Kasumi-1 (cell line): ENCODE measurements at regions not wholly inside any gene's neighbourhood (a gene's known extent, or its start where the extent isn't known, plus 50 kb on each side); places are given as distances from the start of the nearest gene placed in this dataset.
"Not testable (repeated sequence)": the region's sequence is repeated elsewhere in the genome, so short reads cannot be mapped to it uniquely, and the experiment has no call there.

Experiments
- DNase-seq, 2 experiments: peaks; one replicate each; lab custom pipeline; 2025; lab: John Stamatoyannopoulos, UW

DNA sequence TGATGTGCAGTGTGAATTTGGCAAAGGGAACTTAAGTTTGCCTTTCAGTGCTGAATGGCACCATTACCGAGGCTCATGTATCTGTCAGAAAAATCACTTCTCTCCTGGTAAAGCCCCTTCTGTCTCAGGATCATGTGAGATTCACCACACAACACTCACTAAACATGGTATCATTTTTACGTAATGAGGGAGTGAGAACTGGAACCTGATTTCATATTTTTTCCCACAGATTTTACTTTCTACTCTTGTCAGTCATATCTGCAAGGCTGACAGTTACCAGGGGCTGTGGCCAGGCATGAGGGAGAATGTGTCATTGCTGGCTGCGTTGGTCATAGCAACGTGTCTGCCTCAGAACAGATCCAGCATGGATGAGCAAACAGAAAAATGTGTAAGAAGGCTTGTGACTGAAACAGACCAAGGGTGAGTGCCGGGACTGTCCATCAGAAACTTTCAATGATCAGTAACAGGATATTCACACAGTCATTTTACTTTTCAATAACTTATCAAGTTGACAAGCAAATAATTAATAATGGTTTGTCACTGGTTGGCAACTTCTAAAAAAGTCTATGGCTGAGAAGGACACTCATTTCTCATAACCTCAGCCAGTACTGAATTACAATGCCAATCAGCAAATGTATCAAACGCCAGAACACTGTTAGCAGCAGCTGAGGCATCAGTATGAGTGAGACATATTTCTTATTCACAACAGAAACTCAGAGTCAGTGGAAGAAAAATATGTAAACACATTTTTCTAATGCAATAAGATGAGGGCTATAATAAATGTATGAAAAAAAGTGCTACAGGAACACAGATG is 100.5 kb downstream of the CDC42EP3 start:
- DNase-seq: no peak

GRCh38 chr2:37571587-37572136 is 99.8 kb downstream of the CDC42EP3 start:
- DNase-seq: no peak

DNA sequence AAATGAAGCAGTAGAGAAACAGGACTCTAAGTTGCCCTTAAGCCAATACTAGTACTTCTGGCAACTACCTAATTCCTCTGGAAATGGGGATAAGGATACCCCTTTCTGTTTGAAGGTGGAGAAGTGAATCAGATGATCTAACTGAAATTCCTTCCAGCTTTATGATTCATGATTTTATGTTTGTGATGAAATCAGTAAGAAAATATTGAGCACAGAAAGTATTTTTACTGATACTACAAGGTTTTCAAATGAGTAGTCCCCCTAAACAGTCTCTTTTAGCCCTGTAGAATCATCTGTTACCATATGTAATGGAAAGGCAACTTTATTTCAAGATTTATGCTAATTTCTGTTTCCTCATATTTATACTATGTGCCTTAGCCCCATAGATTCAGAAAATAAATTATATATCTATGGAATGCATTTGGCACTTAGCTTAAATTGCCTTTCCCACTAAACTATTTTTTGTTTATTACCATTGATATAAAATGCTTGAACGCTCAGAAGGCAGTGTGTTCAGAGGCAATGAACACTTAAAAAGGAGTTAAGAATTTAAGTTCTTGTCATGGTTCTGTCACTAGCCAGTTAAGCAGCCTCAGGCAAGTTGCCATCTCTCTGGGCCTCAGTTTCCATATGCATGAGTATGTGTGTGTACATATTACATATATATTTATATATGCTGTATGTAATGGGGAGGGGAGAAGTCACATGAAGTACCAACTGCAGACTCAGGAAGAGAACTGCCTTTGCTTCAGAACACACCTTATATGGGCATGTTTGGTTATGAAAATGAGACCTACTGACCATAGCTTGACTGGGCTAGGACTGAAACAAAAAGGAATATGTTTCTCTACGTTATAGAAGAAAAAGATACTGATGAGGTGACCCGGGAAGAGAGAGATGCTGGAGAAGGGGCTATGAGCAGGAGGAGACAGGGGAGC is 97.7 kb downstream of the CDC42EP3 start:
- DNase-seq: no peak

- DNase-seq: no peak
Measured at GRCh38 chr2:37575780-37576179, 95.7 kb downstream of the CDC42EP3 start.

DNA sequence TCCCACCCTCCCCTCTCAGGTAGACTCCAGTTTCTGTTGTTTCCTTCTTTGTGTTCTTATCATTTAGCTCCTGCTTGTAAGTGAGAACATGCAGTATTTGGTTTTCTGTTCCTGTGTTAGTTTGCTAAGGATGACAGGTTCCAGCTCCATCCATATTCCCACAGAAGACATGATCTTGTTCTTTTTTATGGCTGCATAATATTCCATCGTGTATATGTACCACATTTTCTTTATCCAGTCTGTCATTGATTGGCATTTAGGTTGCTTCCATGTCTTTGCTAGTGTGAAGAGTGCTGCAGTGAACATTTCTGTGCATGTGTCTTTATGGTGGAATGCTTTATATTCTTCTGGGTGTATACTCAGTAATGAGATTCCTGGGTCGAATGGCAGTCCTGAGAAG is 95.2 kb downstream of the CDC42EP3 start:
- not testable (repeated sequence) for DNase-seq

DNA sequence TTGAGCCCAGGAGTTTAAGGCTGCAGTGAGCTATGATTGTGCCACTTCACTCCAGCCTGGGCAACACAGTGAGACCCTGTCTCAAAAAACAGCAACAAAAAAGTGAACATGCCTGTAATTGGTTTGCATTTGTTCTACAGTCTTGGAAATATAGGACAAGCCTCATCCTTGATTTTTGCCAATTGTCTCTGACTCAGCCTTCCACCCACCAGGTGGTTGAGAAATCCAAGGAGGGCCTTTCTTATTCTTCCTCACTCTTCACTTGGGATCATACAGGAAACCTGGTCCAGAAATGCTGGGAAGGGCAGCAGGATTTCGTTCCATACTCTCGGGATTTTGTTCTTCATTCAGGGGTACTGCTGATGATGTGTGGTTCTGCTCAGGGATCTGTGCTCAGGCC is 94.6 kb downstream of the CDC42EP3 start:
- no peak for DNase-seq

- DNase-seq: no peak
Measured at GRCh38 chr2:37579192-37579713, 92.2 kb downstream of the CDC42EP3 start.

GRCh38 chr2:37579949-37580348 is 91.5 kb downstream of the CDC42EP3 start:
- not testable (repeated sequence) for DNase-seq

DNA sequence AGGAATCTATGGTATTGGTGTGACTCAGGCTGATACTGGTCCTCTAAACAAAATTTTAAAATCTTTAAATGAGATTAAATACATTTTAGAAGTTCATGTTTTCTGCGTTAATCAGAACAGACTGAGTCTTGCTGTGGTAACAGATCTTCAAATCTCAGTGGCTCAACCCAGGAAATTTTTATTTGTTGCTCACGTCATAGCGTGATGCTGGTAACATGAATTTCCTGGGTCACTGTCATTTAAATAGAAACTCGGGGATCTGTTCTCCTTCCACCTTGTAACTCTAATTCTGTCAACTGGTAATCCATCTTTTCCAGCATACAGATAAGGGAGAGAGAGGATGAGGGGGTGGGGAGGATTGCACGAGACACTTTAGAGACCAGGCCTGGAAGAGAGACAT is 90.0 kb downstream of the CDC42EP3 start:
- DNase-seq: no peak

GRCh38 chr2:37582481-37583220 is 88.8 kb downstream of the CDC42EP3 start:
- no peak for DNase-seq

GRCh38 chr2:37583402-37583801 is 88.0 kb downstream of the CDC42EP3 start:
- no peak for DNase-seq

DNA sequence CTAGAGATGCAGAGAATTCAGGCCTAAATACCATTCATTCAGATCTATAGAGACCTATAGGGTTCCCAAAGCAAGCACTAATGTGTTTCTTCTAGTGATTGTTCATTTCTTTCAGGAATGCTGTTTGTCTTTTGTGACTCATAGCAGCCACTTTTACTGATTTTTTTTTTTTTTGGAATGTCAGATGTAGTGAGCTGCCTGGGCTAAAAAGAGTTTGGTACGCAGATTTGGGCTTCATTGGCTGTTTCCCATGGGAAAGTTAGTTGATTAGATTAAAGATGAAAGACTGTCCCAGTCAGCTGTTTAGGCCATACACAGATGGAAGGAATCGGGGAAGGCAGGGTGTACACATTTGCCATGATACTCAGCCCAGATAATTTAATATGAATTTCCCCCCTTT is 87.6 kb downstream of the CDC42EP3 start:
- no peak for DNase-seq

DNA sequence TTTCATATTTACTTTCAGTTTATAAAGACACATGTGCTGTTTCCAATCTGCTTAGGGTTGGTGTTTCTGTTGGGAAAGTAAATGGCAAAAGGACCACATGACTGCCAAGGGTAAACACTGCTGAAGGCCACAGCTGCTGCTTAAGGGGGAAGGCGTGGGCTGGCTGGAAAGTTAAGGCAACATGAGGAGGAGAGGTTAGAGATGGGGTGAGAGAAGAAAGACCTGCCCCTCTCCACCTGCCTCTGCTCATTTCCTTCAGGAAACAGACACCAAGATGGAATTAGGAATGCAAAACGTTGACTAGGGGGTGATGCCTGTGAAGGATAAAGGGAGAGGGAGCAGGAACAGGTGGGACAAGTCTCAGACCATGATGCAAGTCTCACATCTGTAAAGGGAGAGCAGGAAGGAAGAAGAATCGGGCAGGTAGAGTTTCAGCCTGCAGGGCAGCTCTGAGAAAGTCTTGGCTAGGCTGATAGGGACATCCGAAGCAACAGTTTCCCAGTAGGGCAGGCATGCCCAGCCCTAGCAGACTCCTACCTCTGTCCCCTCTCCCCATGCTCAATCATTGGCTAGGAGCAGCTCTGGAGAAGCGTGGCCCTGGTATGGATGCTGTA is 86.0 kb downstream of the CDC42EP3 start:
- DNase-seq: no peak

DNA sequence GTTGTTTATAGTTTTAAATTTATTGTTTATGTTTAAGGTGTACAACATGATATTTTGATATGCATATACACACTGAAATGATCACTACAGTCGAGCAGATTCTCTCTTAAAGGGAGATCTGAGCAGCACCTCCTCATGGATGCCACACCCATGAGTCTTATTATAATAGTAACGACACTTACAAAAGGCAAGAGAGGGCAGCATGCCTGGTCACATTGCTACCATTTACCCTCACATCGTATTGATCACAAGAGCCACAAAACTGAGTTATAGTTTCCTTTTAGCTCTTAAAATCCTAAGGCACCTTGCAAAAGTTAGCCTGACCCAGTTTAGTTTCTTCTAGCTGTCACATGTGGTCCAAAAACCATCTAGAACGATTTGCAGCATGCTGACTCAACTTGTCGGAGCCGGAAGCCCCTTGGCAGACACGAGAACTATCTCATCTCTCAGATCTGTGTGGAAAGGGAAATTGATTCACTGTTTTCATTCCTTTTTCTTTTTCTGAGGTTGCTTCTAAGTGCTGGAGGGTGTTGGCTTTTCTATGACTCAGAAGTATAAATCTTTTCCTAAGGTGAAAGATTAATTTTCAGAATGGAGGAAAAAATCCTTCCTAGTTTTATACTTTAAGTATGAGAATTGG is 85.3 kb downstream of the CDC42EP3 start:
- no peak for DNase-seq

DNA sequence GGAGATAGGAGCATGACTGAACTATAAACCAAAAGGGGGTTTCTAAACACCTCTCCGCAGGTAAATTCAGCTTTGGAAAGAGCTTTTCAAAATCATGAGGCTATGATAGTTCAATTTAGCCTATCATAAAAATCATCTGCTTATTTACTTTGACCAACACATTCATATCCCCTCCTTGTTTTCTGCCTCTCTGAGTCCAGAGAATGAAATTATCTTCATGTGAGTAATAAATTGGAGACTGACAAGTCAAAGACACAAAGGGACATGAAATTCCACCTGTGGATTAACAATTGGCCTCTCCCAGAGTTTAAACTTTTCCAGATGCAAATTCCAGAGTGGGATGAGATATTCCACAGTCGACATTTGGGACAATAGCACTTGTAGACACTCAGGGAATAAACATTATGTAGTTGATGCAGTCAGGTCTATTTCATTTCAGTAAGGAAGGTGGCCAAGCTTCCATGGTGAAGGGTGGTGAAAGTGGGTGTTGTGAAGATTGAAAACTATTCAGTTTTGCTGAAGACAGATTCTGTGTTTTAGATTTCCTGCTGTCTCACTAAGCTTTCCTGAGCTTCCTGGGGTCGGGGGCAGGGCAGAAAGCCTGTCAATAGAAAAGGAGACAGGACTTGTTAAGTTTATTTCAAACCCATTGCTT is 84.7 kb downstream of the CDC42EP3 start:
- DNase-seq: no peak

DNA sequence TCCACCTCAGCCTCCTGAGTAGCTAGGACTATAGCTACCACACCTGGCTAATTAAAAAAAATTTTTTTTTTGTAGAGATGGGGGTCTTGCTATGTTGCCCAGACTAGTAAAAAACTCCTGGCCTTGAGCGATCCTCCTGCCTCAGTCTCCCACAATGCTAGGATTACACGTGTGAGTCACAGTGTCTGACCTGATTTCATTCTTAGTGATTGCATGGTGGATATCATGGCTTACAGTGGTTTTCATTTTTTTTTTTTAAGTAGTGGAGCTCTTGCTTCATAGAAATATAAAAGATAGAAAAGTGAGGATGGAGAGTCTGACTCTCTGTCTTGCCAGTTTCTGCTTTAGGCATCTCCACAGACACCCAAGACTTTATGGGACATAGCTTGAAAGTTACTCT is 83.6 kb downstream of the CDC42EP3 start:
- DNase-seq: no peak

DNA sequence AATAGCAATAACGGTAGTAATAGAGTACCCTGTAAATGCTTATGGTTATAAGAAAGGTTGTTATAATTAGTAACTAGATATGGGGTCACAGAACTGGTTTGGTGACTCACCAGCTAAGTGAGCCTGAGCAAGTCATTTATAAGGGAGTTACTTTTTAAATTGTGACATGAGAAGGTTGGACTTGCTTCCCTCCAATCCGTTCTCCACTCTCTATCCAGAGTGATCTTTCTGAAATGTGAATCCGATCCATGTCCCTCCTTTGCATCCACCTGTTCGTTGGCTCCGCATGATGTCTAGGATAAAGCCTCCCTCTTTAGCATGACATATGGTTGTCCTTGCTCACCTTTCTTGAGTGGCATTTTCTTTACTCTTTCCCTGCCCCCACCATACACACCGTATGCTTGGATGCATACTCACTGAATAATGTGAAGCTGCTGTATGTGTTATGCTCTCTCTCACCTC is 83.1 kb downstream of the CDC42EP3 start:
- DNase-seq: no peak

DNA sequence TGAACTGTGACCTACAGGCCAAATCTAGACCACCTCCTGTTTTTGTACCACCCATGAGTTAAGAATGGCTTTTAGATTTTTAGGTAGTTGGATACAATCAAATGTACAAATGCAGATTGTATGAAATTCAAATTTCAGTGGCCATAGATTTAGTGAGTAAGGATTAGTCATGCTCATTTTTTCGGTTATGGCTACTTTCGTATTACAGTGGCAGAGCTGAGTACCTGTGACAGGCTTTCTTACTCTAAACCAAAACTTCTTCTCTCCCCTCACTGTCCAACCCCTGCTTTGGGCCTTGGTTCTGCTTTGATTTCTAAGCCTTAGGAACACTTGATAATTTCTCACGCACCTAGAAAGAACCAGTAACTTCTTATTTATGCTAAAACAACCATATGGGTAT is 82.1 kb downstream of the CDC42EP3 start:
- no peak for DNase-seq

DNA sequence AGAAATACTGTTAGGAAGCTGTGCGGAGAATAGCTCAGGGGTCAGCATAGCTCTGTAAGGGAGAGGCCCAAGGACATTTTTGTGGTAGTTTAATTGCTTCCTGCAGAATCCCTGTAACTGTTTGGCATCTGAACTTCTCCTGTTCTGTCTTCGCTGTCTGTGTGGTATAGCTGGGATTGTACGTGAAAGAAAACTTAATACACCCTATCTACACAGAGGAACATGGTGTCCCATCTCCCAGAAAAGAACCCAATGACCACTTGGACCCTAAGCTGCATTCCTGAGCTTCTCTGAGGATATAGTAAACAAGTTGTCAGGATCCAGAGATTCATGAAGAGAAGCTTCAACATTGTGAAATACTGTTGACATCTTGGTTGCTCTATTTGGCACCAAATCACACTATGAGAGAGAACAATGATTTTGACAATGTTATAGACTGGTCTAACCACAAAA is 81.3 kb downstream of the CDC42EP3 start:
- DNase-seq: peak in 1 of 2 experiments; percentile 22
